ENCODE measurements at regions not wholly inside any gene's neighbourhood (a gene's known extent, or its start where the extent isn't known, plus 50 kb on each side); places are given as distances from the start of the nearest gene placed in this dataset.

DNA sequence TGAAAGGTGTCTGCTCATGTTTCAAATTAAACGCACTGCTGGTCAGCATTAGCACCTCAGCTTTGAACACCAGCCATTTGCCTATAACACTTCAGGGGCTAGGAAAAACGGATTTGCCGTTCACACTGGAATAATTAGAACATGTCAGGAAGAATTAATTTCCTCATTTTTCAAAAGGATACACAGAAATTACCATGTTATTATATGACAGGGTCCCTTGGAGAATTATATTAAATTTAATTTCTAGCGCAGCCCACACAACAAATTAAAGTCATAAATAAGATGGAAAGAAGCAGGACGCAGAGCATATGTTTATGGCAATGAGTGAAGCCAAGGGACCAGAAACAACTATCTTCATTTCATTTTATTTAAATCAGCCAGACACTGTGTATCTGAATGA lies 83.8 kb upstream of the SOX6 start:
- Histone ChIP-seq H3K27me3 (ENCODE audit: insufficient read depth) (no peaks in the 10 kb centered on the region), H3K27ac (ENCODE audit: low read depth in 2 of 2, low read length in 1 of 2) (no peak overlapping the region), H3K9me2 (no peaks in the 10 kb centered on the region), H3K4me3 (ENCODE audit: low read depth in 2 of 2, low read length in 1 of 2) (no peak overlapping the region), H3K9me3 (no peaks in the 10 kb centered on the region), H3K4me2 (no peak overlapping the region), H3F3A (replicated peaks; ENCODE audit: insufficient read depth) (no peaks in the 10 kb centered on the region), H3K36me3 (replicated peaks in 1 of 2; ENCODE audit: control insufficient read depth in 1 of 2, insufficient read depth in 2 of 2, low read length in 1 of 2) (no peaks in the 10 kb centered on the region), H2AFZ (ENCODE audit: low read depth) (no peak overlapping the region), H3K9ac (no peak overlapping the region), H3K79me2 (ENCODE audit: insufficient read depth) (no peaks in the 10 kb centered on the region), H4K20me1 (ENCODE audit: insufficient read depth) (no peaks in the 10 kb centered on the region), H3K4me1 (ENCODE audit: control insufficient read depth in 1 of 2, insufficient read depth in 2 of 2, low read depth in 1 of 2, low read length in 1 of 2) (no peaks in the 10 kb centered on the region)
- POLR2A ChIA-PET = no interaction called here
- CTCF ChIA-PET = no interaction called here
- no peak for DNase-seq
- TF ChIP-seq EZH2phosphoT487 (IDR thresholded peaks at IDR 0.05; ENCODE audit: borderline replicate concordance, low read depth) = no peak
- no peak for TF ChIP-seq MEF2A (IDR thresholded peaks at IDR 0.05; ENCODE audit: borderline replicate concordance, low read depth)
- no peak for TF ChIP-seq SIN3A (IDR thresholded peaks at IDR 0.05; ENCODE audit: borderline replicate concordance, low read depth, low read length)
- TF ChIP-seq NRF1 (IDR thresholded peaks at IDR 0.05; ENCODE audit: low read depth, low read length) = no peak
- no peak for TF ChIP-seq RXRA (IDR thresholded peaks at IDR 0.05; ENCODE audit: borderline replicate concordance, low read depth)
- no peak for TF ChIP-seq NFIC (IDR thresholded peaks at IDR 0.05; ENCODE audit: borderline replicate concordance)
- no peak for TF ChIP-seq RCOR1 (IDR thresholded peaks at IDR 0.05; ENCODE audit: low read length)
- TF ChIP-seq GABPA (IDR thresholded peaks at IDR 0.05; ENCODE audit: low read depth) = no peak
- TF ChIP-seq TEAD4 (IDR thresholded peaks at IDR 0.05; ENCODE audit: borderline replicate concordance, insufficient read depth) = no peak
- TF ChIP-seq, protein P1, sequence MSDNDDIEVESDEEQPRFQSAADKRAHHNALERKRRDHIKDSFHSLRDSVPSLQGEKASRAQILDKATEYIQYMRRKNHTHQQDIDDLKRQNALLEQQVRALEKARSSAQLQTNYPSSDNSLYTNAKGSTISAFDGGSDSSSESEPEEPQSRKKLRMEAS (IDR thresholded peaks at IDR 0.05; ENCODE audit: low read depth) = no peak
- TF ChIP-seq, protein P2, sequence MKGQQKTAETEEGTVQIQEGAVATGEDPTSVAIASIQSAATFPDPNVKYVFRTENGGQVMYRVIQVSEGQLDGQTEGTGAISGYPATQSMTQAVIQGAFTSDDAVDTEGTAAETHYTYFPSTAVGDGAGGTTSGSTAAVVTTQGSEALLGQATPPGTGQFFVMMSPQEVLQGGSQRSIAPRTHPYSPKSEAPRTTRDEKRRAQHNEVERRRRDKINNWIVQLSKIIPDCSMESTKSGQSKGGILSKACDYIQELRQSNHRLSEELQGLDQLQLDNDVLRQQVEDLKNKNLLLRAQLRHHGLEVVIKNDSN (IDR thresholded peaks at IDR 0.05; ENCODE audit: borderline replicate concordance, low read depth) = no peak
- TF ChIP-seq EP300 (IDR thresholded peaks at IDR 0.05; ENCODE audit: borderline replicate concordance in 1 of 2, low read depth in 1 of 2, low read length in 1 of 2) = no peak
- TF ChIP-seq, protein P3, sequence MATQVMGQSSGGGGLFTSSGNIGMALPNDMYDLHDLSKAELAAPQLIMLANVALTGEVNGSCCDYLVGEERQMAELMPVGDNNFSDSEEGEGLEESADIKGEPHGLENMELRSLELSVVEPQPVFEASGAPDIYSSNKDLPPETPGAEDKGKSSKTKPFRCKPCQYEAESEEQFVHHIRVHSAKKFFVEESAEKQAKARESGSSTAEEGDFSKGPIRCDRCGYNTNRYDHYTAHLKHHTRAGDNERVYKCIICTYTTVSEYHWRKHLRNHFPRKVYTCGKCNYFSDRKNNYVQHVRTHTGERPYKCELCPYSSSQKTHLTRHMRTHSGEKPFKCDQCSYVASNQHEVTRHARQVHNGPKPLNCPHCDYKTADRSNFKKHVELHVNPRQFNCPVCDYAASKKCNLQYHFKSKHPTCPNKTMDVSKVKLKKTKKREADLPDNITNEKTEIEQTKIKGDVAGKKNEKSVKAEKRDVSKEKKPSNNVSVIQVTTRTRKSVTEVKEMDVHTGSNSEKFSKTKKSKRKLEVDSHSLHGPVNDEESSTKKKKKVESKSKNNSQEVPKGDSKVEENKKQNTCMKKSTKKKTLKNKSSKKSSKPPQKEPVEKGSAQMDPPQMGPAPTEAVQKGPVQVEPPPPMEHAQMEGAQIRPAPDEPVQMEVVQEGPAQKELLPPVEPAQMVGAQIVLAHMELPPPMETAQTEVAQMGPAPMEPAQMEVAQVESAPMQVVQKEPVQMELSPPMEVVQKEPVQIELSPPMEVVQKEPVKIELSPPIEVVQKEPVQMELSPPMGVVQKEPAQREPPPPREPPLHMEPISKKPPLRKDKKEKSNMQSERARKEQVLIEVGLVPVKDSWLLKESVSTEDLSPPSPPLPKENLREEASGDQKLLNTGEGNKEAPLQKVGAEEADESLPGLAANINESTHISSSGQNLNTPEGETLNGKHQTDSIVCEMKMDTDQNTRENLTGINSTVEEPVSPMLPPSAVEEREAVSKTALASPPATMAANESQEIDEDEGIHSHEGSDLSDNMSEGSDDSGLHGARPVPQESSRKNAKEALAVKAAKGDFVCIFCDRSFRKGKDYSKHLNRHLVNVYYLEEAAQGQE (IDR thresholded peaks at IDR 0.05; ENCODE audit: low read depth, low read length) = no peak
- no peak for TF ChIP-seq FOSL2 (IDR thresholded peaks at IDR 0.05; ENCODE audit: borderline replicate concordance, low read depth)
- no peak for TF ChIP-seq RAD21 (IDR thresholded peaks at IDR 0.05; ENCODE audit: low read length)
- TF ChIP-seq JUND (IDR thresholded peaks at IDR 0.05) = no peak
- no peak for TF ChIP-seq RFX5 (IDR thresholded peaks at IDR 0.05; ENCODE audit: low read length)
- WGBS (ENCODE audit: low lambda C conversion rate) = 67% methylated on average over 5 of the region's 5 CpGs

All from SK-N-SH (cell line).